ENCODE measurements at regions not wholly inside any gene's neighbourhood (a gene's known extent, or its start where the extent isn't known, plus 50 kb on each side); places are given as distances from the start of the nearest gene placed in this dataset.

- TF ChIP-seq POLR2A (IDR thresholded peaks at IDR 0.05; ENCODE audit: low read length) (no peak), GATA1 (IDR thresholded peaks at IDR 0.05; ENCODE audit: low read depth, low read length) (no peak)
Measured at GRCh38 chr1:170402476-170403311, 129.3 kb upstream of the GORAB start.

Measured in erythroblast (primary cell).